ENCODE measurements at regions not wholly inside any gene's neighbourhood (a gene's known extent, or its start where the extent isn't known, plus 50 kb on each side); places are given as distances from the start of the nearest gene placed in this dataset.

DNA sequence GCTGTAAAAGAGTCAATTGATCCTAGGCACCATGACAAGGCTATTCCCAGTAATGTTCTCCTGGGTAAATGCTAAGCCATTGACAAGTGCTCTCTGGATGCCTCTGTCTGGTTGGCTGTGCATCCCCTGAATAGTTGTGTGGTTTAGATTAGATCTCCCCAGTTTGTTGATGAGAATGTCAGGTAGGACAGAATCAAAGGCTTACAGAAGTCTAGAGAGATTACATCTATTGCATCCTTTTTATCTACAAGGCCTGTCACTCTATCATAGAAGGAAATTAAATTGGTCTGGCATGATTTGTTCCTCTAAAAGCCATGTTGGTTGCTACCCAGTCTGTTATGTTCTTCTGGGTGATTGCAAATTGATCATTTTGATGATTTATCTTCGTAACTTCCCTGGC, 548.3 kb downstream of the GATA3 start:
- TF ChIP-seq, protein P1, sequence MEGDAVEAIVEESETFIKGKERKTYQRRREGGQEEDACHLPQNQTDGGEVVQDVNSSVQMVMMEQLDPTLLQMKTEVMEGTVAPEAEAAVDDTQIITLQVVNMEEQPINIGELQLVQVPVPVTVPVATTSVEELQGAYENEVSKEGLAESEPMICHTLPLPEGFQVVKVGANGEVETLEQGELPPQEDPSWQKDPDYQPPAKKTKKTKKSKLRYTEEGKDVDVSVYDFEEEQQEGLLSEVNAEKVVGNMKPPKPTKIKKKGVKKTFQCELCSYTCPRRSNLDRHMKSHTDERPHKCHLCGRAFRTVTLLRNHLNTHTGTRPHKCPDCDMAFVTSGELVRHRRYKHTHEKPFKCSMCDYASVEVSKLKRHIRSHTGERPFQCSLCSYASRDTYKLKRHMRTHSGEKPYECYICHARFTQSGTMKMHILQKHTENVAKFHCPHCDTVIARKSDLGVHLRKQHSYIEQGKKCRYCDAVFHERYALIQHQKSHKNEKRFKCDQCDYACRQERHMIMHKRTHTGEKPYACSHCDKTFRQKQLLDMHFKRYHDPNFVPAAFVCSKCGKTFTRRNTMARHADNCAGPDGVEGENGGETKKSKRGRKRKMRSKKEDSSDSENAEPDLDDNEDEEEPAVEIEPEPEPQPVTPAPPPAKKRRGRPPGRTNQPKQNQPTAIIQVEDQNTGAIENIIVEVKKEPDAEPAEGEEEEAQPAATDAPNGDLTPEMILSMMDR (IDR thresholded peaks at IDR 0.05) = no peak
- TF ChIP-seq POLR2AphosphoS5 (IDR thresholded peaks at IDR 0.05) (no peak), POLR2A (IDR thresholded peaks at IDR 0.05) (no peak)
